Stimulated activated CD4-positive, alpha-beta T cell treated with anti-CD3 and anti-CD28 coated beads, Interleukin-4, amount 100 ng/mL, for 48 hours (primary cell): ENCODE measurements at regions not wholly inside any gene's neighbourhood (a gene's known extent, or its start where the extent isn't known, plus 50 kb on each side); places are given as distances from the start of the nearest gene placed in this dataset.
"Not testable (repeated sequence)": the region's sequence is repeated elsewhere in the genome, so short reads cannot be mapped to it uniquely, and the experiment has no call there.

Source experiments
- DNase-seq, 2 donors: peaks; one replicate each; pipeline ENCODE4 v3.0.0-alpha.2; 2020; ENCODE audit warnings: low read depth in 2 of 2

DNA sequence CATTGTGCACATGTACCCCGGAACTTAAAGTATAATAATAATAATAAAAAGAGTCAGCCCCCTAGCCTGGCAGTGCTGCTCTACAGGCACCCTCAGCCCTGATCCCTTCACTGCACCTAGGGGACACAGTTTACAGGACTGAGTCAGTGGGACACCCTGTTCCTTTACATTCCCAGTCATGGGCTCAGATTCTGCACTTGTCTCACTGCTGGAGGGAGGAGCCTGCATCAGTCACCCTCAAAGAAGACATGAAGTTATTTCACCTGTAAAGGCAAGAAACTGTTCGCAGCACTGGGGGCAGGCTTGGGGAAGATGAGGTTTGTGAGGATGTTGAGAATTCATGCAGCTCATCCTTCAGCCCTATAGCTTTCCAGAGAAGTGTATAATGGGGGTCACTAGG, 50.7 kb upstream of the VPREB1 start:
- DNase-seq, result no peak

DNA sequence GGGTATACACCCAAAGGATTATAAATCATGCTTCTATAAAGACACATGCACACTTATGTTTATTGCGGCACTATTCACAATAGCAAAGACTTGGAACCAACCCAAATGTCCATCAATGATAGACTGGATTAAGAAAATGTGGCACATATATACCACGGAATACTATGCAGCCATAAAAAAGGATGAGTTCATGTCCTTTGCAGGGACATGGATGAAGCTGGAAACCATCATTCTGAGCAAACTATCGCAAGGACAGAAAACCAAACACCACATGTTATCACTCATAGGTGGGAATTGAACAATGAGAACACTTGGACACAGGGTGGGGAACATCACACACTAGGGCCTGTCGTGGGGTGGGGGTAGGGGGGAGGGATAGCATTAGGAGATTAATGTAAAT, 51.1 kb upstream of the VPREB1 start:
- not testable (repeated sequence) for DNase-seq

DNA sequence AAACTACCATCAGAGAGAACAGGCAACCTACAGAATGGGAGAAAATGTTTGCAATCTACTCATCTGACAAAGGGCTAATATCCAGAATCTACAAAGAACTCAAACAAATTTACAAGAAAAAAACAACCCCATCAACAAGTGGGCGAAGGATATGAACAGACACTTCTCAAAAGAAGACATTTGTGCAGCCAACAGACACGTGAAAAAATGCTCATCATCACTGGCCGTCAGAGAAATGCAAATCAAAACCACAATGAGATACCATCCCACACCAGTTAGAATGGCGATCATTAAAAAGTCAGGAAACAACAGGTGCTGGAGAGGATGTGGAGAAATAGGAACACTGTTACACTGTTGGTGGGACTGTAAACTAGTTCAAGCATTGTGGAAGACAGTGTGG, 51.6 kb upstream of the VPREB1 start:
- not testable (repeated sequence) for DNase-seq

DNA sequence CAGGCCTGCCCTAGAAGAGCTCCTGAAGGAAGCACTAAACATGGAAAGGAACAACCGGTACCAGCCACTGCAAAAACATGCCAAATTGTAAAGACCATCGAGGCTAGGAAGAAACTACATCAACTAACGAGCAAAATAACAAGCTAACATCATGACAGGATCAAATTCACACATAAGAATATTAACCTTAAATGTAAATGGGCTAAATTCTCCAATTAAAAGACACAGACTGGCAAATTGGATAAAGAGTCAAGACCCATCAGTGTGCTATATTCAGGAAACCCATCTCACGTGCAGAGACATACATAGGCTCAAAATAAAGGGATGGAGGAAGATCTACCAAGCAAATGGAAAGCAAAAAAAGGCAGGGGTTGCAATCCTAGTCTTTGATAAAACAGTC, 54.8 kb upstream of the VPREB1 start:
- not testable (repeated sequence) for DNase-seq

DNA sequence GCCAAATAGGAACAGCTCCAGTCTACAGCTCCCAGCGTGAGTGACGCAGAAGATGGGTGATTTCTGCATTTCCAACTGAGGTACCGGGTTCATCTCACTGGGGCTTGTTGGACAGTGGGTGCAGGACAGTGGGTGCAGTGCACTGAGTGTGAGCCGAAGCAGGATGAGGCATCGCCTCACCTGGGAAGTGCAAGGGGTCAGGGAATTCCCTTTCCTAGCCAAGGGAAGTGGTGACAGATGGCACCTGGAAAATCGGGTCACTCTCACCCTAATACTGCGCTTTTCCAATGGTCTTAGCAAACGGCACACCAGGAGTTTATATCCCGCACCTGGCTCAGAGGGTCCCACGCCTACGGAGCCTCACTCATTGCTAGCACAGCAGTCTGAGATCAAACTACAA, 56.7 kb upstream of the VPREB1 start:
- DNase-seq, result not testable (repeated sequence)

DNA sequence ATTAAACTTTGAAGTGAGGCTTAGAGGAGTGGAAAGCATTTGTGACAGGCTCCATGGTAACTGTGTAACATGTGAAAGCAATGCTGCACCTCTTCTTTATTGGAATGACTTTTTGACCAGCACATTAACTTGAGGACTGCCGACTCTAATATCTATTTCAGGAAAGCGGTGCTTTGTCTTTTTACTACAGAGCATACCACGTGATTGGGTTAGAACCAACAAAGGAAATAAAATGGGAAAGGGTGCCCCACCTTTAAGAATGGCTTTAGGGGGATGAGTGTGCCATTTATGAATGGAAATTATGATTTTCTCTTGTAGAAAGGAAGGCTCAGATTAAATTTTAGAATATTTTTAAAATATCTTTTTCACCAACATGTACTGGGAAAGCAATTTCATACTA, 57.3 kb upstream of the VPREB1 start:
- no peak for DNase-seq

- DNase-seq, result no peak
These were observed 58.6 kb upstream of the VPREB1 start for GRCh38 chr22:22185844-22186499.

GRCh38 chr22:22185217-22185616, 59.4 kb upstream of the VPREB1 start:
- no peak for DNase-seq

GRCh38 chr22:22184277-22184807, 60.2 kb upstream of the VPREB1 start:
- no peak for DNase-seq

DNA sequence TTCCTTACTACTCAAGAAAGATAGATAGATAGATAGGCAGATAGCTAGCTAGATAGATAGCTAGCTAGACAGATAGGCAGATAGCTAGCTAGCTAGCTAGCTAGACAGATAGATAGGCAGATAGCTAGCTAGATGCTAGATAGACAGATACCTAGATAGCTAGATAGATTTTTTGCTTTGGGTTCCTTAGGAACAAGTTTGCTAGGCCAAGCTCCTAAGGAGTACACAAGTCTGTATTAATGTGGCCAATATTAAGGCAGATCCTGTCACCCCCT, 61.7 kb upstream of the VPREB1 start:
- no peak for DNase-seq

DNA sequence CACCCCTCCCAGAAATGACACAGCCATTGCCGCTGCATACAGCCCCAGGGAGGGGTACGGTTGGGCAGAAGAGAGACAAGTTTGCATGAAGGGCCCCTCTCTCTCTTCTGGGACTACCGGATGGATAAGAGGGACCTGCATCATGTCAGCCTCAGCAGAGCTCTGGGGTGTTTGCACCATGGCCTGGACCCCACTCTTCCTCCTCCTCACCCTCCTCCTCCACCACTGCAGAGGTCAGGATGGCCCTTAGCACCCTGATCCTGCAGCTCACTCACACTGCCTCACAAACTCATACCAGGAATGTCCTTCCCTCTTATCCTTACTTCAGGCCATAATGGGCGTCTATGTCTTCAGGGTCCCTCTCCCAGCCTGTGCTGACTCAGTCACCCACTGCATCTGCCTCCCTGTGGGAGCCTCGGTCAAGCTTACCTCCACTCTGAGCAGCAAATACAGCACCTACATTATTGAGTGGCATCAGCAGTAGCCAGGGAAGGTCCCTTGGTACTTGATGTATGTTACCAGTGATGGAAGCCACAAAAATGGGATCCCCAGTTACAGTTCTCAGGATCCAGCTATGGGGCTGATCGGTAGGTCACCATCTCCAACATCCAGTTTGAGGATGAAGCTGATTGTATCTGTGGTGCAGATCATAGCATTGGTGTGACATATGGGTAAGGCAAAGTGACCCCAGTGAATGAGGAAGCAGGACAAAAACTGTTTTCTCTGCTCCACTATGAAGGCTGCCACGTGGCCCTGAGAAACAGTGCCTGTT, 62.2 kb upstream of the VPREB1 start:
- DNase-seq, result no peak

DNA sequence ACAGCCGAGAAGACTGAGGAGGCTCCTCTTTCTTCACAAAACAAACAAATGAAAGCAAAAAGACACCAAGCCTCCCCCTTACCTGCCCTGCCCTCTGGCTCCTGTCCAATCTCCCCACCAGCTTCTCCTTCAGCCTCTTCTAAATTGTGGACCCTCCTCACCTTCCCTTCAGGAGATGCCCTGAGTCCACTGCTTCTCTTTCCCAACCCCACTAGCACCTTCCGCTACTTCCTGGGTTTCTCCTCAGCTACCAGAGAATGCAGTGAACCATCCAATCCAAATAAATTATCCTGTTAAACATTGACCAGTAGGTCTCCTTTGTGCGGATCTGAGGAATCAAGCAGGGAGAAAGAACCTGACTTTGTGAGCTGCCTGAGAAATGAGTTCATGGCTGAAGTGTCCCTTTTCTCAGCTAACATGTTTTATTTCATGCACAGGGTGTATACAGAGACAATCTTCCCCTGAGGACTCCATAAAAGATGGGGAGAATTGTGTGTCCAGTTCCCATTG, 63.2 kb upstream of the VPREB1 start:
- DNase-seq, result no peak

GRCh38 chr22:22180738-22181285, 63.8 kb upstream of the VPREB1 start:
- DNase-seq, result no peak

GRCh38 chr22:22179858-22180257, 64.7 kb upstream of the VPREB1 start:
- no peak for DNase-seq

DNA sequence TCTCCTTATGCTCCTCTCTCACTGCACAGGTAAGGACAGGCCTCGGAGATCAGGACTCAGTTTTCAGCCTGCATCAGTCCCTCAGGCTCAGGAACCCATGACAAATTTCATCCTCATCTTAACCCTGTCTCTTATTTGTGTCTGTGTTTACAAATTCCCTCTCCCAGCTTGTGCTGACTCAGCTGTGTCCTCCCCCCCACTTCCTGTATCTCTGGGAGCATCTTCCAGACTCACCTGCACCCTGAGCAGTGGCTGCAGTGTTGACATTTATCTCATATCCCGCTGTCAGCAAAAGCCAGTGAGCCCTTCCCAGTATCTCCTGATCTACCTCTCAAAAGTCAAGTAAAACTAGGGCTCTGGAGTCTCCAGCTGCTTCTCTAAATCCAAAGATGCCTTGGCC, 65.6 kb upstream of the VPREB1 start:
- DNase-seq, result no peak

GRCh38 chr22:22178355-22178965, 66.1 kb upstream of the VPREB1 start:
- DNase-seq, result no peak

GRCh38 chr22:22176929-22177616, 67.5 kb upstream of the VPREB1 start:
- no peak for DNase-seq

DNA sequence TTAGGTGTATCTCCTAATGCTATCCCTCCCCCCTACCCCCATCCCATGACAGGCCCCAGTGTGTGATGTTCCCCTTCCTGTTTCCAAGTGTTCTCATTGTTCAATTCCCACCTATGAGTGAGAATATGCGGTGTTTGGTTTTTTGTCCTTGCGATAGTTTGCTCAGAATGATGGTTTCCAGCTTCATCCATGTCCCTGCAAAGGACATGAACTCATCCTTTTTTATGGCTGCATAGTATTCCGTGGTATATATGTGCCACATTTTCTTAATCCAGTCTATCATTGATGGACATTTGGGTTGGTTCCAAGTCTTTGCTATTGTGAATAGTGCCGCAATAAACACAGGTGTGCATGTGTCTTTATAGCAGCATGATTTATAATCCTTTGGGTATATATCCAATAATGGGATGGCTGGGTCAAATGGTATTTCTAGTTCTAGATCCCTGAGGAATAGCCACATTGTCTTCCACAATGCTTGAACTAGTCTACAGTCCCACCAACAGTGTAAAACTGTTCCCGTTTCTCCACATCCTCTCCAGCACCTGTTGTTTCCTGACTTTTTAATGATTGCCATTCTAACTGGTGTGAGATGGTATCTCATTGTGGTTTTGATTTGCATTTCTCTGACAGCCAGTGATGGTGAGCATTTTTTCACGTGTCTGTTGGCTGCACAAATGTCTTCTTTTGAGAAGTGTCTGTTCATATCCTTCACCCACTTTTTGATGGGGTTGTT, 71.5 kb upstream of the VPREB1 start:
- DNase-seq, result not testable (repeated sequence)

- DNase-seq, result no peak
These were observed 73.0 kb upstream of the VPREB1 start for GRCh38 chr22:22171357-22172218.

DNA sequence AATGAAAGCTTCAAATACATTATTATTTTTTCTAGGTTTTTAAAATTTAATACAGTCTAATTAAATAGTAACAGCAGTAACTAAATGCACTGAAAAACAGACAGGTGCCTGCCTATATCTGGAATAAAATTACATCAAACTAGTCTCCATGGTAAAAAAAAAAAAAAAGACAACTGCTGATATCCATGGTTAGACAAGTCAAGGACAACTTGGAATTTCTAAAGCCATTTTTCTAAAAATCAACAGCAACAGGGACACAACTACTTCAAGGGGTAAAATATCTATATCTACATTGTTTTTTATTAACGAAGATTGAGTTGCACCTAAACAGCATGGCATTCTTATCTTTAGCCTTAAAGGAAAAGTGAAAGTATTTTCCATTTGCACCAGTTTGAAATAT, 74.7 kb upstream of the VPREB1 start:
- DNase-seq, result no peak
